A673 (cell line): ENCODE measurements at regions not wholly inside any gene's neighbourhood (a gene's known extent, or its start where the extent isn't known, plus 50 kb on each side); places are given as distances from the start of the nearest gene placed in this dataset.

Experiments
- BruUV-seq: library from RNA; stranded (reverse); fragments of 400-500 nt; replicated peaks from 2 replicates; lab custom pipeline; 2021; lab: Mats Ljungman, UMichigan
- CTCF ChIA-PET: fragments of 300-600 bp; sonication (Branson Sonifier 250); formaldehyde crosslinking; loops from one replicate; lab custom pipeline; 2022; ENCODE audit warnings: antibody characterized with exemption; lab: Charles Lee
- POLR2A ChIA-PET: fragments of 300-600 bp; sonication (Branson Sonifier 250); formaldehyde crosslinking; loops from one replicate; lab custom pipeline; 2022; ENCODE audit warnings: antibody characterized with exemption; ENCODE audit not compliant: low non-redundant PET; lab: Charles Lee
- DNase-seq: peaks from one replicate; pipeline ENCODE4 v3.0.0-alpha.2; 2015; ENCODE audit warnings: low spot score
- H3K27ac ChIP-seq: fragments of 200-600 bp; sonication (generic); 2 replicates; pipeline ENCODE4 v1.5.1; 2016; ENCODE audit warnings: mixed run types, low read depth, mild to moderate bottlenecking, mixed read lengths, antibody characterized with exemption, low read length; ENCODE audit not compliant: poor library complexity, severe bottlenecking
- H3K27me3 ChIP-seq: fragments of 200-600 bp; sonication (generic); replicated peaks from 2 replicates; pipeline ENCODE4 v1.6.1; 2017; ENCODE audit warnings: mixed run types, low read depth, mild to moderate bottlenecking, mixed read lengths, antibody characterized with exemption, low read length; ENCODE audit not compliant: insufficient read depth, poor library complexity
- H3K36me3 ChIP-seq: fragments of 200-600 bp; sonication (generic); 2 replicates; pipeline ENCODE4 v1.6.1; 2016; ENCODE audit warnings: mixed run types, mild to moderate bottlenecking, mixed read lengths, antibody characterized with exemption, low read length; ENCODE audit not compliant: insufficient read depth, poor library complexity, severe bottlenecking
- H3K4me1 ChIP-seq: fragments of 200-600 bp; sonication (generic); 2 replicates; pipeline ENCODE4 v1.6.1; 2017; ENCODE audit warnings: mixed run types, mild to moderate bottlenecking, mixed read lengths, antibody characterized with exemption, low read length; ENCODE audit not compliant: insufficient read depth, poor library complexity, severe bottlenecking
- H3K4me3 ChIP-seq: fragments of 200-600 bp; sonication (generic); 2 replicates; pipeline ENCODE4 v1.5.1; 2016; ENCODE audit warnings: low read depth, mixed run types, mild to moderate bottlenecking, mixed read lengths, low read length; ENCODE audit not compliant: poor library complexity, severe bottlenecking
- H3K9me3 ChIP-seq: fragments of 200-600 bp; sonication (generic); 2 replicates; pipeline ENCODE4 v1.6.1; 2016; ENCODE audit warnings: mixed run types, low read depth, mild to moderate bottlenecking, mixed read lengths, antibody characterized with exemption, low read length; ENCODE audit not compliant: poor library complexity, severe bottlenecking
- CTCF ChIP-seq: fragments of 300-800, 200-600 bp; sonication (generic); conservative IDR thresholded peaks from 2 replicates; pipeline ENCODE4 v1.5.1; 2017; ENCODE audit warnings: low read depth, mild to moderate bottlenecking, antibody characterized with exemption, low read length, moderate library complexity, mixed read lengths
- EZH2 ChIP-seq: fragments of 200-600 bp; sonication (generic); IDR thresholded peaks from 2 replicates; pipeline ENCODE4 v1.6.1; 2017; ENCODE audit warnings: borderline replicate concordance, low read depth, mild to moderate bottlenecking, mixed read lengths, antibody characterized with exemption, low read length; ENCODE audit not compliant: poor library complexity, severe bottlenecking
- intact Hi-C: fragments of 100-400 bp; cut with micrococcal nuclease; formaldehyde crosslinking; loops from one replicate; pipeline ENCODE4 v1.10.0; 2022; ENCODE audit not compliant: unreplicated experiment

GRCh38 chr7:113521468-113521867, 397.3 kb downstream of the PPP1R3A start:
- ChIA-PET POLR2A (no interaction called here), CTCF (no interaction called here)
- no peaks in the 10 kb centered on the region for H3K4me1 ChIP-seq
- no peak overlapping the region for H3K27ac ChIP-seq
- DNase-seq = no peak
- H3K36me3 ChIP-seq = no peaks in the 10 kb centered on the region
- H3K4me3 ChIP-seq = no peak overlapping the region
- H3K9me3 ChIP-seq = no peaks in the 10 kb centered on the region
- intact Hi-C loops = no loop called here
- TF ChIP-seq EZH2 (no peak), CTCF (no peak)
- no peaks in the 10 kb centered on the region for H3K27me3 ChIP-seq
- BruUV-seq = no TSS peak

DNA sequence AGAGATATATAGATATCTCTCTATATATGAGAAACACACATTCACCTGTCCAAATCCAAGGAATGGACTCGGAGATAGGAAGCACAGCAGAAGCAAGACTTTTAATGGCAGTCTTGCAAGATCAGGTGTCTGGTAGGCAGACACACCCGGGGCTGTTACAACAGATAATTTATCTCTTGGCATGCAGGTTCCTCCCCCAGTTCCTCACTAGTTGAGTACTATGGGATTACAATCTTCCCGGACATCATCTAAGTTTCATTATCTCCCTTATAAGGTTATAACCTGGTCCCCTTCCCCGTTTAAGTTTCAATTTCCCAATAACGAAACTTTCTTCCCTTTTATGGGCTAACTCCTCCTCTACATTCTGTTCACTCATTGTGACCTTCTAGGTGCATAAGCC, 399.3 kb downstream of the PPP1R3A start:
- Histone ChIP-seq H3K27ac (no peak overlapping the region), H3K27me3 (no peaks in the 10 kb centered on the region), H3K4me1 (no peaks in the 10 kb centered on the region), H3K4me3 (no peak overlapping the region), H3K36me3 (no peaks in the 10 kb centered on the region), H3K9me3 (no peaks in the 10 kb centered on the region)
- no TSS peak for BruUV-seq
- intact Hi-C loops = no loop called here
- CTCF ChIA-PET = no interaction called here
- no peak for TF ChIP-seq EZH2
- no peak for TF ChIP-seq CTCF
- POLR2A ChIA-PET = no interaction called here
- DNase-seq = no peak

DNA sequence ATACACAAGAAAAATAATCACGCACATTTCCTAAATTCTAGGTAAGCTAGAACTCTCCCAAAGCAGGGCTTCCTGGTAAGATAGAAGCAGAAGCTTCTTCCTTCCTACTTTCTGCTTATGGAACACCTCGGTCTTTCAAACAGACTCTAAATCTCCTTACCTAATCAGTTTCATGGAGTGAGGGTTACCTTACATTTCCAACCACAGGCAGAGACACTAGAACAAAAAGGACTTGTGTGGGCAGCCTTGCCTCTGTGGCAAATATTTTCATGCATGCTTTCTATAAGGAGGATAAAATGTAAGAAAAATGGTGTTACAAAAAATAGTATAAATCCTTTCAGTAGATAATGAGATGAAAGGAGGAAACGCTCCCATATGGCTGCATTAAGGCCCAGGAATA, 386.3 kb upstream of the SMIM30 start:
- H3K4me1 ChIP-seq = no peaks in the 10 kb centered on the region
- no peak overlapping the region for H3K27ac ChIP-seq
- DNase-seq = no peak
- CTCF ChIA-PET = no interaction called here
- H3K4me3 ChIP-seq = no peak overlapping the region
- no TSS peak for BruUV-seq
- no peaks in the 10 kb centered on the region for H3K9me3 ChIP-seq
- POLR2A ChIA-PET = no interaction called here
- H3K36me3 ChIP-seq = no peaks in the 10 kb centered on the region
- TF ChIP-seq CTCF = no peak
- no peak for TF ChIP-seq EZH2
- intact Hi-C loops = no loop called here
- no peaks in the 10 kb centered on the region for H3K27me3 ChIP-seq
